ENCODE measurements at regions not wholly inside any gene's neighbourhood (a gene's known extent, or its start where the extent isn't known, plus 50 kb on each side); places are given as distances from the start of the nearest gene placed in this dataset.

DNA sequence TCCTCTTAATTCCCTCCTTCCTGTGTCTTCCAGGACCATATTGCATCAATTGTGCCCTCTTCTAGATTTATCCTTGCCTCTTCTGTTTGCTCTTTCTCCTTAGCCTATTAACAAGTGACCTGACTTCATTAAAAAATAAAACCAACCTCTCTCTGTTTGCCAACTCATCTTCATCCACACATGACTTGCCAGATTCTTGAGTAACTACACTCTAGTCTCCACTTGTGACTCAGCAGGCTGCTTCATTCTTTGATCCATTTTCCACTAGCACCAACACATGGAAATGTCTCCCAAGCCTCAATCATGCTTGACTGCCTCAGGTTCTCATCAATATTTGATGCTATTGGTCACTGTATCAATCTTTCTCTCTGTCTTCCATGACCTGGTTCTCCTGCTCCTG lies 492.4 kb upstream of the TMPO start:
- no peak for TF ChIP-seq CTCF (optimal IDR thresholded peaks at IDR 0.05 in 1 of 3, IDR thresholded peaks at IDR 0.05 in 1 of 3, conservative IDR thresholded peaks at IDR 0.05 in 1 of 3; ENCODE audit: extremely low read depth in 1 of 3, insufficient read depth in 2 of 3, low read length in 3 of 3)
- TF ChIP-seq EZH2 (IDR thresholded peaks at IDR 0.05; ENCODE audit: low read length) = no peak

Measured in keratinocyte (primary cell).